GM19452 (cell line): ENCODE measurements at regions not wholly inside any gene's neighbourhood (a gene's known extent, or its start where the extent isn't known, plus 50 kb on each side); places are given as distances from the start of the nearest gene placed in this dataset.

Experiments
- ATAC-seq: cut with Tn5 transposase; IDR thresholded peaks from one replicate; pipeline ENCODE4 v1.9.1; 2021; ENCODE audit not compliant: unreplicated experiment

- ATAC-seq = no peak
These were observed 253.7 kb downstream of the PDHA2 start for GRCh38 chr4:96093563-96093962.

DNA sequence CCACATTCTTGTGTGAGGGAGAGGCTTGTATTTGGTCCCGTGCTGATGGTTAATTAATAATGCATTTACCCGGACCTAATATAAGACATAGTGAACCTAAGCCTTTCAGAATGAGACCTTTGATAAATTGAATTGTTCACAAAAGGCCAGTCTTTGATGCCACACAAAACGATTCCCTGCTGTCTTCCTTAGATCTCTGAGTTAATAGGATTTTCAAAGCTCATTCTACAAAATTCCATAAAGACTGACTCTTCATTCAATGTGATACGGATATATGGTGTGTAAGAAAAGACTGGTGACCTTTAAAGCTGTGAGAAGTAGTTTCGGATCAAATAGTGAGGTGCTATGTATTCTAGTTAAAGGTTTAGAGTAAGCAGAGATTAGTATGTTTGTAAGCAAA, 254.3 kb downstream of the PDHA2 start:
- ATAC-seq = no peak

DNA sequence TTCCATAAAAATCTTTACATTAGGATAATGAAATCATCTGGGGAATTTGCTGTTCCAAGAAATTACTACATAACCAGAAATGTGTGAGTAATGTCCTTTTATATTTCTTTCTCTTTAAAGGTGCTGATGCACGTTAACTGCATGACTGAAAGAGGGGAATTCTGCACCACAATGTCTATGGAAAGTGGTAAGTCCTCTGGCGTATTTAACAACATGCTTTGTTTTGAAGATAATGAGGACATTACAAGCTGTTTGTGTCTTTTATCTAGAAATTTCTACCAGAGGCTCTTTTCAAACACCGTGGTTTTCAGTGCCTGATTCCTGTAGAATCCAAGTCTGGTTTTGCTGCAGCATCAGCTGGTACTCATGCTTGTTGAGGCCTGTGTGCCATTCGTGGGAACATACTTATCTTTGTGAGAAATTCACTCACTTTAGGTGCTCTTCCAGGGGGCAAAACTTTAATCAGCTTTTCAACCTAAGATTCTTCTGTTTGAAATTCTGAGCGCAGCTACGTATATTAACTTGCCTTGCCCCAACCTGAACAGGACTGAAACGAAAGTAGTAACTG, 257.2 kb downstream of the PDHA2 start:
- ATAC-seq = no peak

GRCh38 chr4:96097693-96098092, 257.8 kb downstream of the PDHA2 start:
- ATAC-seq = no peak

DNA sequence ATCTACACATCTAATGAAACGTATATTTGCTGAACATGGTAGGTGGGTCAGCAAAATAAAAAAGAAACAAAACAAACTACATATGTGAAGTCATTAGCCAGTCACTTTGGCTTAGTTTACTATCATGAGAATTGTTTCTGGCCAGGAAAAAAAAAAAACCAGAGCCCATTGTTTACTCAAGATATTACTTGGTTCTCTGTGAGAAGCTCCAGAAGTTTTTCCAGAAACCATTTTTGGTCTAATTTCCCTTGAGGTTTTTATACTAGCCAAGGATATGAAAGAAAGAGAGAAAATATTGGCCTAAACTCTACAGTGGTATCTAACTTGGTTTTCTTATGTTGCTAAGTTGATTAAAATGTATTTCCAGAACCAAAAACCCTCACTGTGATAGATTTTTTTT, 259.1 kb downstream of the PDHA2 start:
- no peak for ATAC-seq

DNA sequence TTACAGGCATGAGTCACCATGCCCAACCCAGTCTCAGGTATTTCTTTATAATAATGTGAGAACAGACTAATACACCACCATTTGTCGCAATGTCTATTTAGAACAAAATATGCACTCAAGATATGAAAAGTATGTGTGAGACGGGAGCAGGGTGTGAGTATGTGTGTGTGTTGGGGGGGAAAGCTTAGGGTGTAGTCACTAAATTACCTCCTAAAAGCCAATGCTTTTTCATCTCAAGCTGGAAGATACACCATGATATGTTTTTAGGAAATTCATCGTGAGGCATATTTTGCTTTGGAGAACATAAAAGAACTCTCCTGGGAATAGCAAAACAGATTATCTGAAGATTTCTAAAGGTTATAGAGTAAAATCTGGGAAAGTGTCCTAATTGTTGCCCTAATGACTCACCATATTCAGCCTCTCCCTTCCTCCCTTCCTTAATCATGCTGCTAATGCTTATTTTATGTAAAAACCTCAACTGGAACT, 262.7 kb downstream of the PDHA2 start:
- ATAC-seq = no peak

- ATAC-seq = no peak
These were observed 263.2 kb downstream of the PDHA2 start for GRCh38 chr4:96103086-96103485.

DNA sequence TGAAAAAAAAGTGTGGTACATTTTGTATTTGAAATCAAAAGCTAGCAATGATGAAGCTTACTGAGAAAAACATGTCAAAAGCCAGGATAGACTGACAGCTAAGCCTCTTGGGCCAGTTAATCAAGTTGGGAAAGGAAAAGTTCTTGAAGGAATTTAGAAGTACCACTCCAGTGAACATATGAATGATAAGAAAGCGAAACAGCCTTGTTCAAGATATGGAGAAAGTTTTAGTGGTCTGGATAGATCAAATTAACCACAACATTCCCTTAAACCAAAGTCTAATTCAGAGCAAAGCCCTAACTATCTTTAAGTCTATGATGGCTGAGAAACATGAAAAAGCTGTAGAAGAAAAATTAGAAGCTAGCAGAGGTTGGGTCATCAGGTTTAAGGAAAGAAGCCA, 268.3 kb downstream of the PDHA2 start:
- no peak for ATAC-seq

- no peak for ATAC-seq
These were observed 272.7 kb downstream of the PDHA2 start for GRCh38 chr4:96112631-96113030.

GRCh38 chr4:96120206-96120605, 280.3 kb downstream of the PDHA2 start:
- no peak for ATAC-seq

DNA sequence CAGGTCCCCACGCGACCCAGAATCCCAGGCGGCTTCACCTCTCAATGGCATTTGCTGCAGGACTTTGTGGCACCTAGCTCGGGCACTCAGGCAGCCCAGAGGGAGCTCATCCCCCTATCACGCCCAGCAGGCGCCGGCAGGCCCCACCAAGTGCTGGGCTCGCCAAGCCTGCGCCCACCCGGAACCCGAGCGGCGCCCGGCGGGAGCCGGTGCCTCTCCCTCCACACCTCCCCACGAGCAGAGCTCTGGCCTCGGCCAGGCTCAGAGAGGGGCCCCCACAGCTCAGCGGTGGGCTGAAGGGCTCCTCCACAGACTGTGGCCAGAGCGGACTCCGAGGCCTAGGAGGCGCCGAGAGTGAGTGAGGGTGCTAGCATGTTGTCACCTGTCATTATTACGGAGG, 286.3 kb downstream of the PDHA2 start:
- no peak for ATAC-seq

- no peak for ATAC-seq
These were observed 291.3 kb downstream of the PDHA2 start for GRCh38 chr4:96131186-96131585.

- ATAC-seq = no peak
These were observed 294.9 kb downstream of the PDHA2 start for GRCh38 chr4:96134806-96135205.

DNA sequence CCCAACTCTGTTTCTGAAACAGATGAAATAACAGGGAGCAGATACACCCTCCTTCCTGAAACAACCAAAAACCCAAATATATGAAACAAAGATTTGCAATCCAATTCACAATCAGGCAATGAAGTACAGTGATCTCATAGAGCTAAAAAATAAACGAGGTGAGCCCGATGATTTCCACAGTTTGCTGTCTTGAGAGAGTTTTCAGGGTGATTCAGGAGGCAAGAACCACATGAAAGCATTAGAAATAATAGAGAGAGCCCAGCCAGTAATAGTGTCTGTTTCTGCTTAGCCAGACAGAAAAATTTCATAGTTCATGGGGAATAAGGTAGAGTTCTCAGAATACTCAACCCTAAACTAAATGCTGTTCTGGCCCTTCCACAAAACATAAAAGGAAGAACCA, 296.2 kb downstream of the PDHA2 start:
- ATAC-seq = no peak

DNA sequence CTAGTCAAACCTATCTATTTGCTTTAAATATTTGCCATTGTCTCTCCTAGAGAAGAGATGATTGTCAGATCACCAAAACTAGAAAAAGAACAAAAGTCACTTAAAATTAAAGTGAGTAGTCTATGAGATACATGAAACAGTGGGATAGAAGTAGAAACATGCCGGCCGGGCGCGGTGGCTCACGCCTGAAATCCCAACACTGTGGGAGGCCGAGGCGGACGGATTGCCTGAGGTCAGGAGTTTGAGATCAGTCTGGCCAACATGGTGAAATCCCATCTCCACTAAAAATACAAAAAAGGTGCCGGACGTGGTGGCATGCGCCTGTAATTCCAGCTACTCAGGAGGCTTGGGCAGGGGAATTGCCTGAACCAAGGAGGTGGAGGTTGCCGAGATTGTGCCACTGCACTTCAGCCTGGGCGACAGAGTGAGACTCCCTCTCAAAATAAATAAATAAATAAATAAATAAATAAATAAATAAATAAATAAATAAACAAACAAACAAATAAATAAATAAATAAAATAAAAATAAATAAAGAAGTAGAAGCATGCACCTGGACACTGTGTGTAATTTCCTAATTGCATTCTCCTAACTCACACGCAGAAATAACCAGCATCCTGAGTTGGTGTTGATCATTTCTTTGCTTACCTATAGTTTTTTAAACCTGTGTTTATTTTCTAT, 299.5 kb downstream of the PDHA2 start:
- no peak for ATAC-seq

DNA sequence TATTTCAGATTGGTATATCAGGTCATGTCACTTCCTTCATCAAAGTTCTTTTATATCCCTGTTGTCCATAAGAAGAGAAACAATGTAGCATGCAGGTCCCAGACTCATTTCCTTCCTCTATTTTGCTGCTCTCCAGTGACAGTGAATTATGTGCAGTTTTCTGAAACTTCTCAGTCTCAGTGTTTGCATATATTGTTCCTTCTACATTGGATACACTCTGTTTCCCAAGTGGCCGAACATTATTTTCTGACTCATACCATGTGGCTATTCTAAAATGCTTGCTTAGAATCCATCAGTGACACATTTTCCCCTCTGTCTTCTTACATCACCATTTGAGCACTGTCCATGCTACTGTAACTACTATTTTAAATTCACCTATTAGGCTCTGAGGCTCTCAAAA, 305.7 kb downstream of the PDHA2 start:
- ATAC-seq = no peak

GRCh38 chr4:96146686-96147085, 306.8 kb downstream of the PDHA2 start:
- ATAC-seq = no peak

GRCh38 chr4:96149894-96150293, 310.0 kb downstream of the PDHA2 start:
- no peak for ATAC-seq

- ATAC-seq = no peak
These were observed 310.6 kb downstream of the PDHA2 start for GRCh38 chr4:96150466-96150865.

GRCh38 chr4:96152824-96153223, 312.9 kb downstream of the PDHA2 start:
- ATAC-seq = no peak

- no peak for ATAC-seq
These were observed 314.8 kb downstream of the PDHA2 start for GRCh38 chr4:96154676-96155075.

- no peak for ATAC-seq
These were observed 322.7 kb downstream of the PDHA2 start for GRCh38 chr4:96162636-96163035.

DNA sequence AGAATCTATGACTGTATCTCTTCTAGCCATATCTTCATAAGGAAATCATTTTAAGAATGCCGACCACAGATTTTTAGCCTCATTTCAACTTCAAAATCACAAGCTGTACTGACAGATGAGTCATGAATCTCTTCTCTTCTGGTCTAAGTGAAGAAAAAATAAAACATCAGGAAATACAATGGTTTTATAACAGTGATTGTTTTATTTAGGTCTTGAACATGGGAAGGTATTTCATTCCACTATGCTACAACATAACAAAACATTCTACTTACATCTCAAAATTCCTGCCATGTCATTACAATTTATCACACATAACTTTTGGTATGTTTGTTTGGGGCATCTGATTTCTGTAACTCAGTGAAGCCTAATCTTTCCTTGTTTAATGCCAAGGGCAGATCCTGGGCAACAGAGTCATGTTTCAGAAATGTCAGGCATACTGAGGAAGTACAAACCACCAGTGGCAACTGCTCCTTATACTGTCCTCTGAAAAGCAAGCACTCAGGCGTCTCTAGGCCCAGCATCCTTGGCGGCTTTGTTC, 325.0 kb downstream of the PDHA2 start:
- no peak for ATAC-seq
